ENCODE measurements at regions not wholly inside any gene's neighbourhood (a gene's known extent, or its start where the extent isn't known, plus 50 kb on each side); places are given as distances from the start of the nearest gene placed in this dataset.

DNA sequence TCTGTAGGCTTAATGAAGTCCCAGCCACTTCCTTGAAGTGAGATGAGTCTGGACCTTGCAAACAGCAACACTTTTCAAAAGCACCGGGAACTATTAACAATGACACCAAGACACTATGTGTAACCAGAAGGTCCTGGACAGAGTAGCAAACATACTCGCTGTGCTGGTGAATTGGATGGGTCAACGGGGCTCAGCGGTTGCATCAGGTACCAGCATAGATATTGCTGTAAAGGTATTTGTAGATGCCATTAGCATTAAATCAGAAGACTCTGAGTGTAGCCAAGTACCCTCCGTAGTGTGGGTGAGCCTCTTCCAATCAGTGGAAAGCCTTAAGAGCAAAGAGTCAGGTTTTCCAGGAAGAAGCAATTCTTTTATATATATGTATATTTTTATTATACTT is 140.5 kb downstream of the IRX2 start:
- TF ChIP-seq, protein P1, sequence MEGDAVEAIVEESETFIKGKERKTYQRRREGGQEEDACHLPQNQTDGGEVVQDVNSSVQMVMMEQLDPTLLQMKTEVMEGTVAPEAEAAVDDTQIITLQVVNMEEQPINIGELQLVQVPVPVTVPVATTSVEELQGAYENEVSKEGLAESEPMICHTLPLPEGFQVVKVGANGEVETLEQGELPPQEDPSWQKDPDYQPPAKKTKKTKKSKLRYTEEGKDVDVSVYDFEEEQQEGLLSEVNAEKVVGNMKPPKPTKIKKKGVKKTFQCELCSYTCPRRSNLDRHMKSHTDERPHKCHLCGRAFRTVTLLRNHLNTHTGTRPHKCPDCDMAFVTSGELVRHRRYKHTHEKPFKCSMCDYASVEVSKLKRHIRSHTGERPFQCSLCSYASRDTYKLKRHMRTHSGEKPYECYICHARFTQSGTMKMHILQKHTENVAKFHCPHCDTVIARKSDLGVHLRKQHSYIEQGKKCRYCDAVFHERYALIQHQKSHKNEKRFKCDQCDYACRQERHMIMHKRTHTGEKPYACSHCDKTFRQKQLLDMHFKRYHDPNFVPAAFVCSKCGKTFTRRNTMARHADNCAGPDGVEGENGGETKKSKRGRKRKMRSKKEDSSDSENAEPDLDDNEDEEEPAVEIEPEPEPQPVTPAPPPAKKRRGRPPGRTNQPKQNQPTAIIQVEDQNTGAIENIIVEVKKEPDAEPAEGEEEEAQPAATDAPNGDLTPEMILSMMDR (IDR thresholded peaks at IDR 0.05; ENCODE audit: low read length) = no peak
- no peak for TF ChIP-seq EZH2 (optimal IDR thresholded peaks at IDR 0.05; ENCODE audit: low read depth, low read length)
- no peak for TF ChIP-seq EZH2phosphoT487 (IDR thresholded peaks at IDR 0.05; ENCODE audit: low read length)
